ENCODE measurements at regions not wholly inside any gene's neighbourhood (a gene's known extent, or its start where the extent isn't known, plus 50 kb on each side); places are given as distances from the start of the nearest gene placed in this dataset.
A peak's percentile ranks its signal among the peaks of the same experiment; 100 is the strongest.

DNA sequence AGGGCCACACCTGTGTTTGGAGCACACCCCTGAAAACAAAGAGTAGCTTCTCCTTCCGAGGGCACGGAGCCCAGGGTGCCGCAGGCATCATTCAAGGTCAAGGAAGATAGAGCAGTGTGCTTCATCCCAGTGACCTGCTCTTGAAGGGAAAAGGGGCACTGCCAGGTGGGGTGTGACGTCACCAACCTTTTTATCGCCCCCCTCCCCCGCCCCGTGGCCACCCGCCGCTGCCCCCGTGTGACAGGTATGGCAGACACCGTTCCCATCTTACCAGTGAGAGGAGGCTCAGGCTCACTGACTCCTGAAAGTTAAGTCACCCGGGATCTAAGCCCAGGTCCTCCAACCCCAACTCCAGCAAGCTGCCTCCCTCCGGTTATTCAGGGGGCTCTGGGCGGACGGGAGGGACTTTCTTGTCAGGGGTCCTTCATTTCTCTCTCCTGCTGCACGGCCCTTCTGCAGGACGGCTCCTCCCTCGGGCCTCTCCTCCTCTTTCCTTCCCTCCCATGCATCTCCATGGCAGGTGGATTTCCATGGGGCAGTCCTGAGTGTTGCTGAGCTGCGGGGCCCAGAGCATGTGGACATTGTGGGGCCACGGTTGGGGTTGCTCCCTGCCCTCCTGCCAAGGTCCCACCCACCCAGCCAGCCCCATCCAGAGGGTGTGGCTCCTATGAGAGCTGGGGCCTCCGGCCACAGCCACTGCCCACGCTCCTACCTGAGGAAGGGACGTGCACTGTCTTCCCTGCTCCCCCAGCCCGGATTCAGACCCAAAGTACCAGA is 114.1 kb upstream of the HDAC4 start:
- Histone ChIP-seq H3K4me2 (no peak overlapping the region), H4K20me1 (ENCODE audit: low read depth) (no peaks in the 10 kb centered on the region), H3K4me3 (no peak overlapping the region), H3K36me3 (no peaks in the 10 kb centered on the region), H3F3A (ENCODE audit: low read depth) (no peaks in the 10 kb centered on the region), H3K9me3 (ENCODE audit: low read depth) (no peaks in the 10 kb centered on the region), H3K79me2 (ENCODE audit: low read depth) (no peaks in the 10 kb centered on the region), H3K27me3 (no peaks in the 10 kb centered on the region), H2AFZ (replicated peaks) (no peak overlapping the region), H3K9ac (no peak overlapping the region), H3K4me1 (no peaks in the 10 kb centered on the region), H3K27ac (no peak overlapping the region)
- Mint-ChIP-seq H3K36me3 (peaks cover 2% of the 10 kb centered on the region), H3K4me1 (peaks cover 9% of the 10 kb centered on the region), H3K27ac (no peak overlapping the region), H3K4me3 (no peak overlapping the region), H3K27me3 (ENCODE audit: insufficient read depth, low read depth) (peaks cover 8% of the 10 kb centered on the region), H3K9me3 (peaks cover 11% of the 10 kb centered on the region)
- DNase-seq (ENCODE audit: low spot score), result no peak
- TF ChIP-seq EZH2phosphoT487 (IDR thresholded peaks at IDR 0.05) (no peak), EZH2 (IDR thresholded peaks at IDR 0.05) (no peak)
- TF ChIP-seq, protein P1, sequence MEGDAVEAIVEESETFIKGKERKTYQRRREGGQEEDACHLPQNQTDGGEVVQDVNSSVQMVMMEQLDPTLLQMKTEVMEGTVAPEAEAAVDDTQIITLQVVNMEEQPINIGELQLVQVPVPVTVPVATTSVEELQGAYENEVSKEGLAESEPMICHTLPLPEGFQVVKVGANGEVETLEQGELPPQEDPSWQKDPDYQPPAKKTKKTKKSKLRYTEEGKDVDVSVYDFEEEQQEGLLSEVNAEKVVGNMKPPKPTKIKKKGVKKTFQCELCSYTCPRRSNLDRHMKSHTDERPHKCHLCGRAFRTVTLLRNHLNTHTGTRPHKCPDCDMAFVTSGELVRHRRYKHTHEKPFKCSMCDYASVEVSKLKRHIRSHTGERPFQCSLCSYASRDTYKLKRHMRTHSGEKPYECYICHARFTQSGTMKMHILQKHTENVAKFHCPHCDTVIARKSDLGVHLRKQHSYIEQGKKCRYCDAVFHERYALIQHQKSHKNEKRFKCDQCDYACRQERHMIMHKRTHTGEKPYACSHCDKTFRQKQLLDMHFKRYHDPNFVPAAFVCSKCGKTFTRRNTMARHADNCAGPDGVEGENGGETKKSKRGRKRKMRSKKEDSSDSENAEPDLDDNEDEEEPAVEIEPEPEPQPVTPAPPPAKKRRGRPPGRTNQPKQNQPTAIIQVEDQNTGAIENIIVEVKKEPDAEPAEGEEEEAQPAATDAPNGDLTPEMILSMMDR (IDR thresholded peaks at IDR 0.05), result no peak

DNA sequence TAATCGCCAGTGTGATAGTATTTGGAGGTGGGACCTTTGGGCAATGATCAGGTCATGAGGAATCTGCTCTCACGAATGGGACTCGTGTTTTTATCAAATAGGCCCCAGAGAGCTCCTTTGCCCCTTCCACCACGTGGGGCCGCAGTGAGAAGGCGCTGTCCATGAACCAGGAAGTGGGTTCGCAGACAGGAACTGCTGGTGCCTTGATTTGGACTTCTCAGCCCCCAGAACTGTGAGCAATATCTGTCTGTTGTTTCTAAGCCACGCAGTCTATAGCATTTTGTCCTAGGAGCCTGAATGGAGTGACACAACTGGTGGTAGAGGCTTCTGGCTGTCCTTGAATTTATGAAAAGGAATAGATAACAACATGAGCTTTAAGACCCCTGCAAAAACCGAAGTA is 111.2 kb upstream of the HDAC4 start:
- no peaks in the 10 kb centered on the region for H3F3A ChIP-seq (ENCODE audit: low read depth)
- H3K9me3 ChIP-seq (ENCODE audit: low read depth), result no peaks in the 10 kb centered on the region
- Mint-ChIP-seq H3K4me1 (peaks cover 19% of the 10 kb centered on the region), H3K4me3 (no peak overlapping the region), H3K27me3 (ENCODE audit: insufficient read depth, low read depth) (peaks cover 8% of the 10 kb centered on the region), H3K9me3 (peaks cover 11% of the 10 kb centered on the region), H3K27ac (no peak overlapping the region), H3K36me3 (peaks cover 2% of the 10 kb centered on the region)
- DNase-seq (ENCODE audit: low spot score), result no peak
- no peak overlapping the region for H3K9ac ChIP-seq
- no peaks in the 10 kb centered on the region for H3K27me3 ChIP-seq
- H2AFZ ChIP-seq (replicated peaks), result no peak overlapping the region
- no peaks in the 10 kb centered on the region for H3K4me1 ChIP-seq
- no peaks in the 10 kb centered on the region for H3K36me3 ChIP-seq
- H3K4me2 ChIP-seq, result no peak overlapping the region
- H4K20me1 ChIP-seq (ENCODE audit: low read depth), result no peaks in the 10 kb centered on the region
- no peak overlapping the region for H3K4me3 ChIP-seq
- H3K27ac ChIP-seq, result no peak overlapping the region
- TF ChIP-seq EZH2phosphoT487 (IDR thresholded peaks at IDR 0.05) (no peak), EZH2 (IDR thresholded peaks at IDR 0.05) (no peak)
- TF ChIP-seq, protein P1 (IDR thresholded peaks at IDR 0.05), result no peak
- H3K79me2 ChIP-seq (ENCODE audit: low read depth), result no peaks in the 10 kb centered on the region

DNA sequence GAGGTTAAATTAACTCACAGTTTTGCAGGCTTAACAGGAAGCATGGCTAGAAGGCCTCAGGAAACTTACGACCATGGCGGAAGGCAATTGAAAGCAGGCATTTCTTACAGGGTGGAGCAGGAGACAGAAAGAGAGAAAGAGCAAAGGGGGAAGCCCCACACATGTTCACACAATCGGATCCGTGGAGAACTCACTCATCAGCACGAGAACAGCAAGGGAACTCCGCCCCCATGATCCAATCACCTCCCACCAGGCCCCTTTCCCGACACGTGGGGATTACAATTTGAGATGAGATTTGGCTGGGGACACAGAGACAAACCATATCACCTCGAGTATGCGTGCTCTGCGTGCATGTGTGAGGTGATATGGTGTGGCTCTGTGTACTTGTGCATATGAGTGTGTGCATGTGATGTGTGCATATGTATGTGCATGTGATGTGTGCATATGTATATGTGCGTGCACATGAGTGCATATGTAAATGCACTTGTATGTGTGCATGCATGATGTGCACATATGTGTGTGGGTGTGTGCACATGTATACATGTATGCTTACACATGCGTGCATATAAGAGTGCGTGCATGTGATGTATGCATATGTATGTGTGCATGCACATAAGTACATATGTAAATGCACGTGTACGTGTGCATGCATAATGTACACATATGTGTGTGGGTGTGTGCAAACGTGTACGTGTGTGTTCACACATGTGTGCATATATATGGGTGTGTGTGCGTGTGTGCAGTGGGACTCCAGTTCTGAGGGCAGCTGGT is 108.7 kb upstream of the HDAC4 start:
- H3K9me3 ChIP-seq (ENCODE audit: low read depth), result no peaks in the 10 kb centered on the region
- H3K4me1 ChIP-seq, result no peaks in the 10 kb centered on the region
- H2AFZ ChIP-seq (replicated peaks), result no peak overlapping the region
- no peaks in the 10 kb centered on the region for H3F3A ChIP-seq (ENCODE audit: low read depth)
- H3K36me3 ChIP-seq, result no peaks in the 10 kb centered on the region
- no peak overlapping the region for H3K9ac ChIP-seq
- TF ChIP-seq EZH2 (IDR thresholded peaks at IDR 0.05), result no peak
- TF ChIP-seq, protein P1 (IDR thresholded peaks at IDR 0.05), result no peak
- TF ChIP-seq EZH2phosphoT487 (IDR thresholded peaks at IDR 0.05), result no peak
- Mint-ChIP-seq H3K4me1 (peaks cover 36% of the 10 kb centered on the region), H3K36me3 (peaks cover 2% of the 10 kb centered on the region), H3K4me3 (peak overlapping the region; percentile 1), H3K27me3 (ENCODE audit: insufficient read depth, low read depth) (peaks cover 11% of the 10 kb centered on the region), H3K27ac (no peak overlapping the region), H3K9me3 (peaks cover 11% of the 10 kb centered on the region)
- no peak overlapping the region for H3K4me3 ChIP-seq
- no peak for DNase-seq (ENCODE audit: low spot score)
- no peak overlapping the region for H3K4me2 ChIP-seq
- no peaks in the 10 kb centered on the region for H3K79me2 ChIP-seq (ENCODE audit: low read depth)
- H3K27ac ChIP-seq, result no peak overlapping the region
- no peaks in the 10 kb centered on the region for H4K20me1 ChIP-seq (ENCODE audit: low read depth)
- no peaks in the 10 kb centered on the region for H3K27me3 ChIP-seq

Measured in neural progenitor cell (in vitro differentiated cells).